Stomach (tissue), 8 donors: ENCODE measurements at regions not wholly inside any gene's neighbourhood (a gene's known extent, or its start where the extent isn't known, plus 50 kb on each side); places are given as distances from the start of the nearest gene placed in this dataset.

Experiments used
- DNase-seq, 2 donors: peaks; one replicate each; pipeline versions ENCODE4 v3.0.0 to v3.0.0-alpha.2; 2013 to 2019
- H3K27ac ChIP-seq, 5 donors: fragments of 200-600 bp in 4 of 5; sonication (generic) in 4 of 5; one replicate each; pipeline ENCODE4 v1.5.1; 2013 to 2019; ENCODE audit warnings: mild to moderate bottlenecking in 1 of 5, moderate library complexity in 1 of 5
- H3K27me3 ChIP-seq, 3 donors: fragments of 200-600 bp; sonication (generic); one replicate each; pipeline ENCODE4 v1.5.1; 2017 to 2019; ENCODE audit warnings: mixed run types in 1 of 3
- H3K36me3 ChIP-seq, 4 donors: fragments of 200-600 bp; sonication (generic); 1 replicate in 3 of 4; 2 replicates in 1 of 4; pipeline ENCODE4 v1.5.1; 2016 to 2019
- H3K4me1 ChIP-seq, 4 donors: fragments of 200-600 bp; sonication (generic); one replicate each; pipeline ENCODE4 v1.5.1; 2016 to 2019
- H3K4me3 ChIP-seq, 4 donors: fragments of 200-600 bp; sonication (generic) in 3 of 4; one replicate each; pipeline ENCODE4 v1.5.1; 2016 to 2019; ENCODE audit warnings: mild to moderate bottlenecking in 1 of 4
- H3K9me3 ChIP-seq, 4 donors: fragments of 200-600 bp; sonication (generic); one replicate each; pipeline ENCODE4 v1.5.1; 2016 to 2019
- CTCF ChIP-seq, 7 experiments: fragments of 450-650 bp in 4 of 7; fragments of 200-600 bp in 3 of 7; sonication (generic) in 3 of 7; IDR thresholded peaks; one replicate each; pipeline ENCODE4 v1.5.1; 2016 to 2019; ENCODE audit warnings: antibody characterized with exemption in 7 of 7, control low read depth in 2 of 7, mild to moderate bottlenecking in 1 of 7
- EP300 ChIP-seq: sonication (generic); formaldehyde crosslinking; IDR thresholded peaks from one replicate; pipeline ENCODE4 v1.6.1; 2017; ENCODE audit warnings: antibody characterized with exemption
- POLR2A ChIP-seq, 4 donors: fragments of 450-650 bp; IDR thresholded peaks; one replicate each; pipeline ENCODE4 v1.6.1; 2016; ENCODE audit warnings: antibody characterized with exemption in 4 of 4, control low read depth in 2 of 4, mild to moderate bottlenecking in 1 of 4, moderate library complexity in 1 of 4
- POLR2AphosphoS5 ChIP-seq, 3 donors: sonication (generic); formaldehyde crosslinking; IDR thresholded peaks; one replicate each; pipeline ENCODE4 v1.6.1; 2016; ENCODE audit warnings: antibody characterized with exemption in 3 of 3
- WGBS, 5 donors: extraction: QIAGEN DNeasy Blood & Tissue Kit in 3 of 5; methylation state at CpG; one replicate each; pipeline versions ENCODE4 v1.1.5 to v1.1.7; 2013 to 2018; 5-methylcytosine and 5-hydroxymethylcytosine counted together
- intact Hi-C: fragments of 100-400 bp; cut with DNase I; formaldehyde crosslinking; loops from one replicate; pipeline ENCODE4 v1.15.1; 2023; ENCODE audit warnings: low total_unique reads
- donor health status: healthy with polysubstance abuse.
- donor health status: Bipolar disorder and iron deficiency.
- donor health status: healthy.

GRCh38 chr1:157368363-157368762 lies 184.0 kb downstream of the FCRL5 start:
- WGBS, 5 donors = 50 to 81% (median 68%) methylated on average over 2 of the region's 2 CpGs; no CpG with 5 or more reads in 1 of the 5 donors
- Histone ChIP-seq H3K9me3 (no peaks in the 10 kb centered on the region), H3K4me1 (no peaks in the 10 kb centered on the region), H3K4me3 (no peak overlapping the region), H3K27me3 (no peaks in the 10 kb centered on the region), H3K27ac (no peak overlapping the region), H3K36me3 (no peaks in the 10 kb centered on the region)
- intact Hi-C loops = loop anchor here (10.0 kb wide), 1 partner anchor 174 kb away; no protein-coding TSS in a partner anchor
- TF ChIP-seq CTCF (IDR thresholded peaks at IDR 0.05) = no peak
- TF ChIP-seq POLR2A (IDR thresholded peaks at IDR 0.05) = no peak
- no peak for TF ChIP-seq EP300
- no peak for TF ChIP-seq POLR2AphosphoS5 (IDR thresholded peaks at IDR 0.05)
- DNase-seq = no peak

- intact Hi-C loops = loop anchor here (10.0 kb wide), 1 partner anchor 173 kb away; no protein-coding TSS in a partner anchor
Measured at GRCh38 chr1:157367870-157368269, 184.4 kb downstream of the FCRL5 start.

GRCh38 chr1:157367091-157367739 lies 185.1 kb downstream of the FCRL5 start:
- H3K27ac ChIP-seq = no peak overlapping the region
- no peak overlapping the region for H3K4me3 ChIP-seq
- intact Hi-C loops = loop anchor here (10.0 kb wide), 1 partner anchor 172 kb away; no protein-coding TSS in a partner anchor
- H3K4me1 ChIP-seq = no peaks in the 10 kb centered on the region
- no peaks in the 10 kb centered on the region for H3K36me3 ChIP-seq
- no peak for TF ChIP-seq CTCF (IDR thresholded peaks at IDR 0.05)
- no peak for TF ChIP-seq EP300
- no peak for TF ChIP-seq POLR2A (IDR thresholded peaks at IDR 0.05)
- WGBS, 5 donors = 66 to 71% (median 69%) methylated on average over 3 of the region's 3 CpGs
- no peaks in the 10 kb centered on the region for H3K9me3 ChIP-seq
- no peaks in the 10 kb centered on the region for H3K27me3 ChIP-seq
- no peak for DNase-seq

More at GRCh38 chr1:157367870-157368269, 184.4 kb downstream of the FCRL5 start:
- H3K36me3 ChIP-seq = no peaks in the 10 kb centered on the region
- no peak for DNase-seq
- no peaks in the 10 kb centered on the region for H3K9me3 ChIP-seq
- H3K27ac ChIP-seq = no peak overlapping the region
- TF ChIP-seq POLR2A (IDR thresholded peaks at IDR 0.05) (no peak), CTCF (IDR thresholded peaks at IDR 0.05) (no peak), EP300 (no peak), POLR2AphosphoS5 (IDR thresholded peaks at IDR 0.05) (no peak)
- H3K27me3 ChIP-seq = no peaks in the 10 kb centered on the region
- no peak overlapping the region for H3K4me3 ChIP-seq
- H3K4me1 ChIP-seq = no peaks in the 10 kb centered on the region

- DNase-seq = no peak
- peaks cover 0 to 6% (median 0%) of the 10 kb centered on the region in 4 donors for H3K4me1 ChIP-seq
- no peaks in the 10 kb centered on the region for H3K9me3 ChIP-seq
- intact Hi-C loops = loop anchor here (10.0 kb wide), 1 partner anchor 170 kb away; no protein-coding TSS in a partner anchor
- no peak for TF ChIP-seq POLR2AphosphoS5 (IDR thresholded peaks at IDR 0.05)
- TF ChIP-seq EP300 = no peak
- TF ChIP-seq POLR2A (IDR thresholded peaks at IDR 0.05) = no peak
- TF ChIP-seq CTCF (IDR thresholded peaks at IDR 0.05) = no peak
- H3K36me3 ChIP-seq = no peaks in the 10 kb centered on the region
- no peaks in the 10 kb centered on the region for H3K27me3 ChIP-seq
- H3K4me3 ChIP-seq = no peak overlapping the region
- no peak overlapping the region for H3K27ac ChIP-seq
- WGBS, 5 donors = 88 to 92% (median 89%) methylated on average over 2 to 3 of the region's 3 CpGs
Measured at GRCh38 chr1:157364612-157365011, 187.7 kb downstream of the FCRL5 start.
